HEK293 (cell line): ENCODE measurements at regions not wholly inside any gene's neighbourhood (a gene's known extent, or its start where the extent isn't known, plus 50 kb on each side); places are given as distances from the start of the nearest gene placed in this dataset.

Source experiments
- CTCF ChIA-PET: fragments of 350-600 bp; formaldehyde crosslinking; extraction: SDS; loops from one replicate; lab custom pipeline; 2021; ENCODE audit warnings: antibody characterized with exemption; lab: Yijun Ruan, JAX
- POLR2A ChIA-PET: fragments of 300-600 bp; formaldehyde crosslinking; extraction: SDS; loops from one replicate; lab custom pipeline; 2020; ENCODE audit warnings: antibody characterized with exemption, inconsistent platforms; lab: Yijun Ruan, JAX
- H3K27ac ChIP-seq: fragments of 200-500 bp; sonication (Bioruptor generic); 2 replicates; pipeline ENCODE4 v1.5.1; 2014; ENCODE audit warnings: low read depth, low read length, control low read depth, inconsistent platforms; ENCODE audit errors: extremely low read depth
- H3K36me3 ChIP-seq, 2 experiments: fragments of 200-500 bp in 1 of 2; sonication (Bioruptor generic) in 1 of 2; 1 replicate in 1 of 2; 2 replicates in 1 of 2; pipeline ENCODE4 v1.5.1; 2014 to 2017; ENCODE audit warnings: inconsistent platforms in 2 of 2, low read length in 2 of 2; ENCODE audit not compliant: control insufficient read depth in 2 of 2, insufficient read depth in 1 of 2
- H3K4me1 ChIP-seq: fragments of 200-500 bp; sonication (Bioruptor generic); 2 replicates; pipeline ENCODE4 v1.5.1; 2014; ENCODE audit warnings: mild to moderate bottlenecking, low read length, inconsistent platforms; ENCODE audit not compliant: control insufficient read depth, insufficient read depth
- H3K4me3 ChIP-seq: 2 replicates; pipeline ENCODE4 v1.5.1; 2011; ENCODE audit warnings: low read depth, mild to moderate bottlenecking, control low read depth, low read length, moderate library complexity
- H3K9me3 ChIP-seq: fragments of 200-500 bp; sonication (Bioruptor generic); 2 replicates; pipeline ENCODE4 v1.5.1; 2014; ENCODE audit warnings: low read depth, low read length, inconsistent platforms; ENCODE audit not compliant: control insufficient read depth, insufficient read depth
- HOXA7 ChIP-seq: sonication (generic); formaldehyde crosslinking; IDR thresholded peaks from 2 replicates; pipeline ENCODE4 v1.8.1; 2022; ENCODE audit warnings: missing genetic modification reagents, borderline replicate concordance
- HOXD13 ChIP-seq: sonication (generic); formaldehyde crosslinking; IDR thresholded peaks from 2 replicates; pipeline ENCODE4 v1.8.0; 2022; ENCODE audit warnings: missing genetic modification reagents, borderline replicate concordance
- MEIS1 ChIP-seq: sonication (generic); formaldehyde crosslinking; IDR thresholded peaks from 2 replicates; pipeline ENCODE4 v1.8.1; 2022; ENCODE audit warnings: missing genetic modification reagents, mild to moderate bottlenecking, borderline replicate concordance
- MYNN ChIP-seq: fragments of 450-650 bp; formaldehyde crosslinking; IDR thresholded peaks from 2 replicates; pipeline ENCODE4 v1.5.1; 2016; ENCODE audit warnings: missing biosample characterization, missing genetic modification characterization, borderline replicate concordance
- OSR2 ChIP-seq: fragments of 450-650 bp; formaldehyde crosslinking; IDR thresholded peaks from 2 replicates; pipeline ENCODE4 v1.5.1; 2016; ENCODE audit warnings: missing biosample characterization, missing genetic modification characterization
- SALL2 ChIP-seq: fragments of 450-650 bp; formaldehyde crosslinking; IDR thresholded peaks from 2 replicates; pipeline ENCODE4 v1.5.0; 2017; ENCODE audit warnings: missing biosample characterization, mild to moderate bottlenecking, missing genetic modification characterization, borderline replicate concordance
- SCRT1 ChIP-seq: fragments of 450-650 bp; formaldehyde crosslinking; IDR thresholded peaks from 2 replicates; pipeline ENCODE4 v1.5.1; 2016; ENCODE audit warnings: missing biosample characterization, missing genetic modification characterization, borderline replicate concordance
- SETDB1 ChIP-seq: IDR thresholded peaks from one replicate; pipeline ENCODE4 v1.6.1; 2017; ENCODE audit warnings: mild to moderate bottlenecking, low read length, moderate library complexity, mixed read lengths; ENCODE audit not compliant: insufficient read length
- SP2 ChIP-seq: fragments of 450-650 bp; formaldehyde crosslinking; IDR thresholded peaks from 2 replicates; pipeline ENCODE4 v1.5.1; 2016; ENCODE audit warnings: missing biosample characterization, missing genetic modification characterization
- ZBTB17 ChIP-seq: fragments of 450-650 bp; formaldehyde crosslinking; IDR thresholded peaks from 2 replicates; pipeline ENCODE4 v1.5.1; 2016; ENCODE audit warnings: missing biosample characterization, missing genetic modification characterization
- ZNF114 ChIP-seq: fragments of 450-650 bp; formaldehyde crosslinking; IDR thresholded peaks from 2 replicates; pipeline ENCODE4 v1.5.0; 2017; ENCODE audit warnings: missing biosample characterization, missing genetic modification characterization
- ZNF221 ChIP-seq: fragments of 450-650 bp; formaldehyde crosslinking; IDR thresholded peaks from 2 replicates; pipeline ENCODE4 v1.5.1; 2017; ENCODE audit warnings: missing biosample characterization, missing genetic modification characterization, borderline replicate concordance
- ZNF248 ChIP-seq: fragments of 450-650 bp; formaldehyde crosslinking; IDR thresholded peaks from 2 replicates; pipeline ENCODE4 v1.5.1; 2017; ENCODE audit warnings: missing biosample characterization, missing genetic modification characterization
- ZNF266 ChIP-seq: fragments of 450-650 bp; formaldehyde crosslinking; IDR thresholded peaks from 2 replicates; pipeline ENCODE4 v1.5.1; 2016; ENCODE audit warnings: missing biosample characterization, missing genetic modification characterization, low read depth
- ZNF391 ChIP-seq: fragments of 450-650 bp; formaldehyde crosslinking; IDR thresholded peaks from 2 replicates; pipeline ENCODE4 v1.5.1; 2016; ENCODE audit warnings: low read depth, missing biosample characterization, missing genetic modification characterization, borderline replicate concordance
- ZNF473 ChIP-seq: fragments of 450-650 bp; formaldehyde crosslinking; IDR thresholded peaks from 2 replicates; pipeline ENCODE4 v1.5.1; 2017; ENCODE audit warnings: missing biosample characterization, missing genetic modification characterization
- ZNF561 ChIP-seq: fragments of 450-650 bp; IDR thresholded peaks from 2 replicates; pipeline ENCODE4 v1.5.1; 2018; ENCODE audit warnings: missing biosample characterization, missing genetic modification characterization, borderline replicate concordance
- ZNF585B ChIP-seq: fragments of 450-650 bp; formaldehyde crosslinking; IDR thresholded peaks from 2 replicates; pipeline ENCODE4 v1.5.1; 2016; ENCODE audit warnings: missing biosample characterization, missing genetic modification characterization
- ZNF701 ChIP-seq: fragments of 450-650 bp; formaldehyde crosslinking; IDR thresholded peaks from 2 replicates; pipeline ENCODE4 v1.5.1; 2016; ENCODE audit warnings: missing biosample characterization, missing genetic modification characterization
- TF ChIP-seq, protein P1 (sequence below): fragments of 450-650 bp; formaldehyde crosslinking; IDR thresholded peaks from 2 replicates; pipeline ENCODE4 v1.5.1; 2016; ENCODE audit warnings: missing biosample characterization, missing genetic modification characterization
- TF ChIP-seq, protein P2 (sequence below): fragments of 450-650 bp; IDR thresholded peaks from 2 replicates; pipeline ENCODE4 v1.5.1; 2018; ENCODE audit warnings: missing biosample characterization, mild to moderate bottlenecking, missing genetic modification characterization

DNA sequence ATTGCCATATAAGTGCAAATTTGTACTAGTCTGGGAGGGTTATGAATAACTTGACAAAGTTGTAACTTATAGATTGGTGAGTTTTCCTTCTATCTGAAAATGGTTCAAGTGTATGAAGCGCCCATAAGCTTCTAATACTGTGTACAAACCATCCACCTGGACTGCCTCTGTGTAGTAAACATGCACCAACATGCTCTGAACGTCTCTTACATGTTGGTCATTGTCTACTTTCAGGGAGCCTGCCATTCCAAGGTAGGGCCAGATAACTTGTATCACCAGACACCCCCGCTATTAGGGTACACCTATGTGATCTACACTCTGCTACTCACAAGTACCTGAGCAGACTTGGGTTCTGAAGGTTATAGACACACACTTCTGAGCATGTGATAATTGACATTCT lies 735.5 kb upstream of the API5 start (continued):
- TF ChIP-seq ZNF585B (tag by site-specific recombination) = no peak
- no peak for TF ChIP-seq ZNF114 (tag by site-specific recombination)
- no peak for TF ChIP-seq ZNF701 (tag by site-specific recombination)
- TF ChIP-seq ZBTB17 (tag by site-specific recombination) = no peak
- no peak for TF ChIP-seq SCRT1

DNA sequence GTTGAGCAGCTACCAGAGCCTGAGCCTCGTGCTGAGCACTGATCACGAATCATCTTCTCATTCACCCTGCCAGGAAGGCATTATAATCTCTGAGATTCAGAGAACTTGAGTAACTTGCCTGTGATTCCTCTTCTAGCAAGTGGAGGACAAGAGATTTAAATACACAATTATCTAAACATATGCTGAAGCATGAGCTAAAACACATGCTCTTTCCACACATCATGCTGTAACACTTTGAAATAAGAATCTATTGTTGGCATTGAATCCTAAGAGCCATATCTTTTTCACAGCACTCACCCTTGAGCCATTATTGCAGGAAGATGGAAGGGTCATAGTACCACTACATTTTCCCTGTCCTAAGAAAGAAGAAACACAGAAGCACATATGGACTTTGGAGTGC lies 722.5 kb upstream of the API5 start:
- POLR2A ChIA-PET = no interaction called here
- Histone ChIP-seq H3K4me3 (no peak overlapping the region), H3K27ac (no peak overlapping the region), H3K4me1 (no peaks in the 10 kb centered on the region), H3K36me3 (no peaks in the 10 kb centered on the region), H3K9me3 (no peaks in the 10 kb centered on the region)
- TF ChIP-seq SETDB1 = no peak
- CTCF ChIA-PET = no interaction called here

DNA sequence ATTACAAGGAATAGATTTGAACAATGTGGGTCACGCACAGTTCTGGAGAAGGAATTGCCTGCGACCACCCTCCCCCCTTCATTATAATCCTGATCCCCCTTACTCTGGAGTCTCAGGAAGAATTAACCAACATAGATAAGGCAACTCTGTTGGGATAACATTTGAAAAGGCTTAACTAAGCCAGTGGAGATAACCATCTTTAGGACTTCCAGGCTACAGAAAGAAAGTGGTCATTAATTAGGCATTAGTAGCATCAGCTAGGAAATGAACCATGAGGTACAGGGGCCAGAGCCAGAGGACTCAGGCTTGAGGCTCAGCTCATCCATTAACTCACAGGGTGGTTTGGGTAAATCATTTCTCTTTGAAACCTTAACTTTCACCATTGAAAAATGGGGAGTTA lies 720.0 kb upstream of the API5 start:
- TF ChIP-seq, protein P1, sequence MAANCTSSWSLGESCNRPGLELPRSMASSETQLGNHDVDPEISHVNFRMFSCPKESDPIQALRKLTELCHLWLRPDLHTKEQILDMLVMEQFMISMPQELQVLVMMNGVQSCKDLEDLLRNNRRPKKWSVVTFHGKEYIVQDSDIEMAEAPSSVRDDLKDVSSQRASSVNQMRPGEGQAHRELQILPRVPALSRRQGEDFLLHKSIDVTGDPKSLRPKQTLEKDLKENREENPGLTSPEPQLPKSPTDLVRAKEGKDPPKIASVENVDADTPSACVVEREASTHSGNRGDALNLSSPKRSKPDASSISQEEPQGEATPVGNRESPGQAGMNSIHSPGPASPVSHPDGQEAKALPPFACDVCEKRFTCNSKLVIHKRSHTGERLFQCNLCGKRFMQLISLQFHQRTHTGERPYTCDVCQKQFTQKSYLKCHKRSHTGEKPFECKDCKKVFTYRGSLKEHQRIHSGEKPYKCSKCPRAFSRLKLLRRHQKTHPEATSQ (tag by site-specific recombination) = no peak
- no peak for TF ChIP-seq ZNF561 (tag by site-specific recombination)
- no peak for TF ChIP-seq ZNF585B (tag by site-specific recombination)
- TF ChIP-seq, all 188 proteins: peak for 0
- CTCF ChIA-PET = no interaction called here

DNA sequence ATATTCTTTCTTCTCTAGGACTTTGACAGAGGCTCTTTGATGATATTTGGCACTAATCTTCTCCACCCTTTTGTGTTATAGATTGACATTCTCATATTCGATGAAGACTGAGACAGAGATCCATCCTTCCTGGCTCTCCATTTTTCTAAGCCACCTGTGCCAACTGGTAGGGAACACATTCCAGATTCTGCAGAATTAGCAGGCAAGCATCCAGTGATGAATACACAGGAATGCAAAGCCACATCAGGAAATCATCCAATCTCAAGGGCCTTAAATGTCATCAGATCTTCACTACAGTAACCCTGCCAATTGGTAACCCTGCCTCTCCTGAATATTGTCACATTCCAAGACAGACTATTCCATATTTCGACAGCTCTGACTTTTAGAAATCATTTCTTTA lies 718.4 kb upstream of the API5 start:
- Histone ChIP-seq H3K4me1 (no peaks in the 10 kb centered on the region), H3K9me3 (no peaks in the 10 kb centered on the region), H3K27ac (no peak overlapping the region), H3K4me3 (no peak overlapping the region), H3K36me3 (no peaks in the 10 kb centered on the region)
- ChIA-PET CTCF (no interaction called here), POLR2A (no interaction called here)
- TF ChIP-seq HOXD13 (CRISPR knock-in tag) (no peak), ZNF473 (no peak), ZNF266 (tag by site-specific recombination) (no peak), ZNF221 (tag by site-specific recombination) (no peak), MYNN (tag by site-specific recombination) (no peak), ZNF248 (tag by site-specific recombination) (no peak), HOXA7 (CRISPR knock-in tag) (no peak), SALL2 (tag by site-specific recombination) (no peak), ZNF391 (tag by site-specific recombination) (no peak), SP2 (no peak), MEIS1 (CRISPR knock-in tag) (no peak), OSR2 (tag by site-specific recombination) (no peak)
- TF ChIP-seq, protein P2, sequence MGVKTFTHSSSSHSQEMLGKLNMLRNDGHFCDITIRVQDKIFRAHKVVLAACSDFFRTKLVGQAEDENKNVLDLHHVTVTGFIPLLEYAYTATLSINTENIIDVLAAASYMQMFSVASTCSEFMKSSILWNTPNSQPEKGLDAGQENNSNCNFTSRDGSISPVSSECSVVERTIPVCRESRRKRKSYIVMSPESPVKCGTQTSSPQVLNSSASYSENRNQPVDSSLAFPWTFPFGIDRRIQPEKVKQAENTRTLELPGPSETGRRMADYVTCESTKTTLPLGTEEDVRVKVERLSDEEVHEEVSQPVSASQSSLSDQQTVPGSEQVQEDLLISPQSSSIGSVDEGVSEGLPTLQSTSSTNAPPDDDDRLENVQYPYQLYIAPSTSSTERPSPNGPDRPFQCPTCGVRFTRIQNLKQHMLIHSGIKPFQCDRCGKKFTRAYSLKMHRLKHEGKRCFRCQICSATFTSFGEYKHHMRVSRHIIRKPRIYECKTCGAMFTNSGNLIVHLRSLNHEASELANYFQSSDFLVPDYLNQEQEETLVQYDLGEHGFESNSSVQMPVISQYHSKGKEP = no peak

More for the DNA sequence above, 720.0 kb upstream of the API5 start:
- Histone ChIP-seq H3K36me3 (no peaks in the 10 kb centered on the region), H3K4me3 (no peak overlapping the region), H3K27ac (no peak overlapping the region), H3K9me3 (no peaks in the 10 kb centered on the region), H3K4me1 (no peaks in the 10 kb centered on the region)
- POLR2A ChIA-PET = no interaction called here
